ENCODE measurements at regions not wholly inside any gene's neighbourhood (a gene's known extent, or its start where the extent isn't known, plus 50 kb on each side); places are given as distances from the start of the nearest gene placed in this dataset.
"Not testable (repeated sequence)": the region's sequence is repeated elsewhere in the genome, so short reads cannot be mapped to it uniquely, and the experiment has no call there.

GRCh38 chr5:99423396-99423795 is 494.6 kb upstream of the CHD1 start:
- not testable (repeated sequence) for DNase-seq

- DNase-seq: not testable (repeated sequence)
These were observed 489.8 kb upstream of the CHD1 start for GRCh38 chr5:99418640-99419039.

- not testable (repeated sequence) for DNase-seq
These were observed 481.6 kb upstream of the CHD1 start for GRCh38 chr5:99410386-99410785.

GRCh38 chr5:99404764-99405302 is 476.0 kb upstream of the CHD1 start:
- DNase-seq: not testable (repeated sequence)

- not testable (repeated sequence) for DNase-seq
These were observed 471.8 kb upstream of the CHD1 start for GRCh38 chr5:99400571-99400970.

- no peak for DNase-seq
These were observed 470.2 kb upstream of the CHD1 start for GRCh38 chr5:99398976-99399375.

GRCh38 chr5:99386406-99387077 is 457.7 kb upstream of the CHD1 start:
- no peak for DNase-seq

GRCh38 chr5:99379187-99379586 is 450.4 kb upstream of the CHD1 start:
- DNase-seq: no peak

- no peak for DNase-seq
These were observed 449.6 kb upstream of the CHD1 start for GRCh38 chr5:99378443-99378842.

- no peak for DNase-seq
These were observed 441.2 kb upstream of the CHD1 start for GRCh38 chr5:99369797-99370593.

GRCh38 chr5:99368726-99369125 is 439.9 kb upstream of the CHD1 start:
- DNase-seq: no peak

GRCh38 chr5:99355881-99356280 is 427.1 kb upstream of the CHD1 start:
- DNase-seq: no peak

- DNase-seq: no peak
These were observed 421.0 kb upstream of the CHD1 start for GRCh38 chr5:99349787-99350186.

- DNase-seq: no peak
These were observed 419.8 kb upstream of the CHD1 start for GRCh38 chr5:99348597-99348996.

- not testable (repeated sequence) for DNase-seq
These were observed 411.0 kb upstream of the CHD1 start for GRCh38 chr5:99339758-99340157.

GRCh38 chr5:99334936-99335335 is 406.1 kb upstream of the CHD1 start:
- no peak for DNase-seq

- peak; percentile 71 for DNase-seq
These were observed 402.3 kb upstream of the CHD1 start for GRCh38 chr5:99331061-99331460.

- DNase-seq: peak; percentile 16
These were observed 391.6 kb upstream of the CHD1 start for GRCh38 chr5:99320436-99320835.

- DNase-seq: no peak
These were observed 388.3 kb upstream of the CHD1 start for GRCh38 chr5:99317136-99317535.

GRCh38 chr5:99316484-99316883 is 387.7 kb upstream of the CHD1 start:
- DNase-seq: no peak

GRCh38 chr5:99315413-99316183 is 386.8 kb upstream of the CHD1 start:
- no peak for DNase-seq

- DNase-seq: no peak
These were observed 385.9 kb upstream of the CHD1 start for GRCh38 chr5:99314721-99315120.

- DNase-seq: no peak
These were observed 379.3 kb upstream of the CHD1 start for GRCh38 chr5:99308131-99308530.
